ENCODE measurements at regions not wholly inside any gene's neighbourhood (a gene's known extent, or its start where the extent isn't known, plus 50 kb on each side); places are given as distances from the start of the nearest gene placed in this dataset.
"Not testable (repeated sequence)": the region's sequence is repeated elsewhere in the genome, so short reads cannot be mapped to it uniquely, and the experiment has no call there.

GRCh38 chr9:88596376-88596775 is 61.4 kb downstream of the NXNL2 start:
- DNase-seq (ENCODE audit: insufficient read length, low spot score) (no peak), FAIRE-seq (no peak)
- TF ChIP-seq POLR2A (IDR thresholded peaks at IDR 0.05; ENCODE audit: low read depth, low read length) = no peak

- DNase-seq (ENCODE audit: insufficient read length, low spot score) = no peak
These were observed 70.0 kb downstream of the NXNL2 start for GRCh38 chr9:88604836-88605511.

GRCh38 chr9:88605512-88606362 is 70.8 kb downstream of the NXNL2 start:
- DNase-seq (ENCODE audit: insufficient read length, low spot score) (no peak), FAIRE-seq (no peak)
- TF ChIP-seq POLR2A (IDR thresholded peaks at IDR 0.05; ENCODE audit: low read depth, low read length) = no peak

More at GRCh38 chr9:88604836-88605511, 70.0 kb downstream of the NXNL2 start:
- TF ChIP-seq POLR2A (IDR thresholded peaks at IDR 0.05; ENCODE audit: low read depth, low read length) = no peak
- no peak for FAIRE-seq

DNA sequence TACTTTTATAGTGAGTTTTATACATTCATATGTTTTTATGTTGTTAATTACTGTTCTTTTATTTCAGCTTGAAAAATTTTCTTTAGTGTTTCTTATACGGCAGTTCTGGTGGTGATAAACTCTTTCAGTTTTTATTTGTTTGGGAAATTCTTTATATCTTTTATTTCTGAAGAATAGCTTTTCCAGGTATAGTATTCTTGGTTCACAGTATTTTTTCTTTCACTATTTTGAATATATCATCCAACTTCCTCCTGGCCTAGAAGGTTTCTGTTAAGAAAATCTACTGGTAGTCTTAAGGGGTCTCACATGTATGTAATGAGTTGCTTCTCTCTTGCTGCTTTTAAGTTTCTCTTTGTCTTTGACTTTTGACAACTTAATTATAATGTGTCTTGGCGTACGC is 79.4 kb downstream of the NXNL2 start:
- TF ChIP-seq POLR2A (IDR thresholded peaks at IDR 0.05; ENCODE audit: low read depth, low read length) = no peak
- FAIRE-seq (no peak), DNase-seq (ENCODE audit: insufficient read length, low spot score) (no peak)

DNA sequence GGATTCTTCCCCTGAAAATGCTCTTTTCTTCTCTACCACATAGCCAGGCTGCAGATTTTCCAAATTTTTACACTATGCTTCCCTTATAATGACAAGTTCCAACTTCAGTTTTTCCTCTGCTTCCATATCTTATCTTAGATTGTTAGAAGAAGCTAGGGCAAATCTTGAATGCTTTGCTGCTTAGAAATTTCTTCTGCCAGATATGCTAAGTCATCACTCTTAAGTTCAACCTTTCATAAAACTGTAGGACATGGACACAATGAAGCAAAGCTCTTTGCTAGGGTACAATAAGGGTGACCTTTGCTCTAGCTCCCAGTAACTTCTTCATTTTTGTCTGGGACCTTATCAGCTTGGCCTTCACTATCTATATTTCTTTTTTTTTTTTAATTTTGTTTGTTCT is 88.7 kb downstream of the NXNL2 start:
- FAIRE-seq (no peak), DNase-seq (ENCODE audit: insufficient read length, low spot score) (no peak)
- no peak for TF ChIP-seq POLR2A (IDR thresholded peaks at IDR 0.05; ENCODE audit: low read depth, low read length)

DNA sequence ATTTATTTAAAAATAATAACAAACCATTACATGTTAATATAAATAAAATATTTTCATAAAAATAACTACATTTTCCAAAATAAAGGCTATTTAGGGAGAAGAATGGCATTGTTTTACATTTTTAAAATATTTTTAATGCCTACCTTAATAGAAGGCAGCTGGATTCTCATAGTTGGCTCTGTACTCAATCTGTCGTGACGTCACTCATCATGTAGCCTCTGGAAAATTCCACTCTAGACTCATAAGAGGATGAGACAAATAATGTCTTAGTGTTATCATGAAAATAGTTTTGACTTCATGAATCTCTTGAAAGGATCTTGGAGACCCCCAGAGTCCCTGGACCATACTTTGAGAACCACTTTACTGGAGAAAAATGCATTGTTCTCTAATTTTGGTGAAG is 93.1 kb downstream of the NXNL2 start:
- FAIRE-seq (no peak), DNase-seq (ENCODE audit: insufficient read length, low spot score) (no peak)
- no peak for TF ChIP-seq POLR2A (IDR thresholded peaks at IDR 0.05; ENCODE audit: low read depth, low read length)

DNA sequence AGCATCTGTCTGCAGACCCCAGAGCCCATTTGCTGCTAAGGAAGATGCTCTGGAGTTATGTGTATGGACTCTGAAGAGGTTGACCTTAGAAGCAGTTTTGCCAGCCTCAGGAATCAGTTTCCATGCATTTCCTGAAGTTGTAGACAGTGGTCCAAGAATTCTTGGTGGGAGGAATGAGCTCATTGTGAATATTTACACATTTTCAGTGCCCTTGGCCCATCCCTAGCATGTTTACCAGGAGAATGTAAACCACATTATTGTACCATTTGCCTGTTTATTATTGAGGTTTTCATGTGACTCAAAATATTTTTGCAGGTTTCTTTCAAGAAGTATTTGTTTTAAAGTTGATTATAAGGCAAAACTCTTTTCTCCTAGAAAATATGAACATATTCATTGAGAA is 93.8 kb downstream of the NXNL2 start:
- FAIRE-seq (no peak), DNase-seq (ENCODE audit: insufficient read length, low spot score) (no peak)
- TF ChIP-seq POLR2A (IDR thresholded peaks at IDR 0.05; ENCODE audit: low read depth, low read length) = no peak

GRCh38 chr9:88630574-88630973 is 95.6 kb downstream of the NXNL2 start:
- FAIRE-seq = not testable (repeated sequence)

DNA sequence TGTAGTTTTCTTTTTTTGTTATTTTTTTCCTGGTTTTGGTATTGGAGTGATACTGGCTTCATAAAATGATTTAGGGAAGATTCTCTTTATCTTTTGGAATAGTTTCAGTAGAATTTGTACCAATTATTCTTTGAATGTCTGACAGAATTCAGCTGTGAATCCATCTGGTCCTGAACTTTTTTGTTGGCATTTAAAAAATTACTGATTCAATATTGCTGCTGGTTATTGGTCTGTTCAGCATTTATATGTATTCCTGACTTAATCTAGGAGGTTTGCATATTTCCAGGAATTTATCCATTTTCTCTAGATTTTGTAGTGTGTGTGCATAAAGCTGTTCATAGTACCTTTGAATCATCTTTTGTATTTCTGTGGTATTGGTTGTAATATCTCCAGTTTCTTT is 100.2 kb downstream of the NXNL2 start:
- no peak for FAIRE-seq
- no peak for DNase-seq (ENCODE audit: insufficient read length, low spot score)
- TF ChIP-seq POLR2A (IDR thresholded peaks at IDR 0.05; ENCODE audit: low read depth, low read length) = no peak

More at GRCh38 chr9:88630574-88630973, 95.6 kb downstream of the NXNL2 start:
- not testable (repeated sequence) for DNase-seq (ENCODE audit: insufficient read length, low spot score)

DNA sequence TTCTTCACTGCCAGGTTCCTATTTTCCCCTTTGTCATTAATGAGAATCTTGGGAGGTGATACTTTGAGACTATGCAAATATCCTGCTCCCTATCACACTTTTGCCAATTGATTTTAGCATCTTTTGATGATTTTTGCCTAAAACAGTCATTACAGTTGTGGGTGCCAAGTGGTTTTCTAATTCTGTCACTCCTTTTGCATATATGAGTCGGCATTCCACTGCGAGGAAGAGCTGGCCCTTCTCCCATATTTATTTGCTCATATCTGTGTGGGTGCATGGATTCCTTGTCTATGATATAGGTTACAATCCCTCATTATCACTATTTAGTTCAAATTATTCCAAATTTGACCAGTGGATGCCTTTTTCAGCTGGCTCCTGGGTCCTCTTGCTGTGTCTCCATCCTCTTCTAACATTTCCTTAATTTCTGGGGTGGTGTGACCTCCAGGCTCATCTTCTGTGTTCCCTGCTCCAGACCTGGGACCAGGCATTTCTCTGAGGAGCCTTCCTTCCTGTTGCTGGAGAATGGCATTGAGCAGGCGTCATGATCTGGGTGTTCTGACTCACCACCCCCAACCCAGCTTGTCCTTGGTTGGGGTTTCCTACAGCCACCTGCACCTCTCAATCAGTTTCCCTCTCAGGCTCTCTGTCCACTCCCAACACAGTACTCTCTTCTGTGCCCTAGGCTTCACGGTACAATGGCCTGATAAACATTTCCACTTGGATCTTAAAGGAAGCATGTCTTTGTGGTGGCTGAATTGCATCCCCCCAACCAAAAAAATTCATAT is 106.7 kb downstream of the NXNL2 start:
- DNase-seq (ENCODE audit: insufficient read length, low spot score) (no peak), FAIRE-seq (no peak)
- no peak for TF ChIP-seq POLR2A (IDR thresholded peaks at IDR 0.05; ENCODE audit: low read depth, low read length)

DNA sequence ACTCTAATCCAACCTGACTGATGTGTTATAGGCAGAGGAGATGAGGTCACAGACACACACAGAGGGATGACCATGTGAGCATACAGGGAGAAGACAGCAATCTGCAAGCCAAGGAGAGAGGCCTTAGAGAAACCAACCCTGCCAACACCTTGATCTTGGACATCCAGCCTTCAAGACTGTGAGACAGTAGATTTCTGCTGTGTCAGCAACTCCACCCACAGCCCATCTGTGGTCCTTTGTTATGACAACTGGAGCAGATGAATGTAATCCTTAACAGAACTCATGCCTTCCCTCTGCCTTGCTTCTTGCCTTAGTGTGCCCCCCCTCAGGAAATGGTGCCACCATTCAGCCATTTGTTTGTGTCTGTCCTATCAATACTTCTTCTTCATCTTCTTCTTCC is 107.4 kb downstream of the NXNL2 start:
- DNase-seq (ENCODE audit: insufficient read length, low spot score) = no peak
- no peak for TF ChIP-seq POLR2A (IDR thresholded peaks at IDR 0.05; ENCODE audit: low read depth, low read length)
- FAIRE-seq = no peak

DNA sequence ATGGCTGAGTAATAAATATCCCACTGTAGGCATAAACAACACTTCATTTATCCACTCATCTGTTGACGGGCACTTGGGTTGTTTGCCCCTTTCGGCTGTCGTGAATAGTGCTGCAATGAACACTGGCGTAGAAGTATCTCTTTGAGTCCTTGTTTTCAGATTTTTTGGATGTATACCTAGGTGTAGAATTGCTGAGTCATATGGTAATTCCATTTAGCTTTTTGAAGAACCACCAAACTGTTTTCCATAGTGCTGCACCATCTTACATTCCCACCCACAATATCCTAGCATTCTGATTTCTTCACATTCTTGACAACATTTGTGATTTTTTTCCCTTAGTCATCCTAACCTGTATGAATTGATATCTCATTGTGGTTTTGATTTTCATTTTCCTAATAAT is 109.0 kb downstream of the NXNL2 start:
- TF ChIP-seq POLR2A (IDR thresholded peaks at IDR 0.05; ENCODE audit: low read depth, low read length) = no peak
- DNase-seq (ENCODE audit: insufficient read length, low spot score) = no peak
- FAIRE-seq = no peak

DNA sequence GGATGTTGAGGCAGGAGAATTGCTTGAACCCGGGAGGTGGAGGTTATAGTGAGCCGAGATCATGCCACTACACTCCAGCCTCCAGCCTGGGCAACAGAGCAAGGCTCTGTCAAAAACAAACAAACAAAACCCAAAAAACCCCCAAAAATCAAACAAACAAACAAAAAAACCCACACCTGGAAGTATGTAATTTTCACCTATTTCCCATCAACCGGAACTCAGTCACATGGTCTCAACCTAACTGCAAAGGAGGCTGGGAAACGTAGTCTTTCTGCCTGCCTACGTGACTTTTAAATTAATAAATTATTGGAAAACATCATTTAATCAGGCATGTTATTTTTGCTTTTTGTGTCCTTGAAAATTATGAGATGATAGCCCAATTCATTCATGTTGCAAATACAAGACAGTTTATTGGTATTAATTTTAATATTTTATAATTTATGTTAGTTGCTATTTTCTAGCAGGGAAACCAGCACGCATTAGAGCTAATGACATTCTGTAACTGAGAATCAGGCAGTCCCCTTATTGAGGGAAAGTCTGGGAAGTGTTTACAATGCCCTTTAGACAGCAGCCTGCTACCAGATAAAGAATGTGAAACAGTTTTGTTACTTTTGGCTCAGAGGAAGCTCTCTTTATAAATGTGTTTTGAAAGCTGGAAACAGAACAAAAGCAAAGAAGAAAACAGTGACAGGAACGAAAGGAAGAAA is 110.3 kb downstream of the NXNL2 start:
- no peak for TF ChIP-seq POLR2A (IDR thresholded peaks at IDR 0.05; ENCODE audit: low read depth, low read length)
- DNase-seq (ENCODE audit: insufficient read length, low spot score) (no peak), FAIRE-seq (no peak)

DNA sequence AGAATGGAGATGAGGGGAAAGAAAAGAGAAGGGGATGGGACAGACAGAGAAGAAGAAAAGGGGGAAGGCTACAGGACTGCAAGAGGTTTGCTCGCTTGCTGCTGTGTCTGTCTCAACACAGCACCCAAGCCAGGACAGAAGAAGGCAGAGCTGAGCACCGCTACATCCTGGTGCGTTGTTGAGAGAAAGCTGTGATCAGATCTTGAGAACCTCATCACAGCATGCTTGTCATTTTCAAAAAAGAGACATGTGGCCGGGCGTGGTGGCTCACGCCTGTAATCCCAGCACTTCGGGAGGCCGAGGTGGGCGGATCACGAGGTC is 110.9 kb downstream of the NXNL2 start:
- no peak for TF ChIP-seq POLR2A (IDR thresholded peaks at IDR 0.05; ENCODE audit: low read depth, low read length)
- no peak for FAIRE-seq
- DNase-seq (ENCODE audit: insufficient read length, low spot score) = no peak
